ENCODE measurements at regions not wholly inside any gene's neighbourhood (a gene's known extent, or its start where the extent isn't known, plus 50 kb on each side); places are given as distances from the start of the nearest gene placed in this dataset.

DNA sequence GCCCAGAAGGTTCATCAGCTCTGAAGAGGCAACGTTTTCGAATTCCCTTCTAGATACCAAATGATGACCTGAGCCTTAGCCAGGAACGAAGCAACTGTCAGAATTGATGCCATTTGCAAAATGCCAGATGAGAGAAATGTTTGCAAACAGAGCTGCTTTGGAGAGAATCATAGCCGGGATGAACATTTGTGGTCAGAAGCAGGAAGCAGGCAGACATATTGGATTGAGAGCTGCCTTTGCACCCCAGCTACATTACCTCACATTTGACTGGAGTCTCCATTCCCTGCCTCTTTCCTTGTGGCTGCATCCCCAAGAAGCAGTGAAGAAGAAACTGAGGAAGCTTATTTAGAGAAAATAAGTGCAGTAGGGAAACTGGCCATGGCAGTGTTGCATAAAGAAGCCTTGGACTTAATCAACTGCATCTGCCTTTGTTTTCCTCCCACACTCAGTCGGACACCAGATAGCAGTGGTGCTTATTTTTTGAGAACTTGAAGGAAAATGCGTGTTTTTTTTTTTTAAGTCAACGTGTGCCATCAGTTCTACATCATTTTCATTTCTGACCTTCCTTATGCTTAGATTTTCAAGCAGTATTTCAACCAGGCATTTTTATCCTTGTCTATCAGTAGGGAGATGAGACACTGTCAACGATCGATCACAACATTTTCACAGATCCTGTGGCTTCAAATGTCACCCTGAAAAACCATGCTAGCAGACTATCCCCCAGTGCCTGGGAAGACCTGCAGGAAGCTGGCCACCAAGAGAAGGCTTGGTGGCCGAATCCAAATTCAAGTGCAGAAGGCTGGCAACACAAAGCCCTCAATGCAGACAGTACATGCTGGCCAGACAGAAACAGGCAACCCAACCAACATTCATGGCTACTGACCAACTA is 541.2 kb upstream of the JARID2 start:
- TF ChIP-seq, protein P1, sequence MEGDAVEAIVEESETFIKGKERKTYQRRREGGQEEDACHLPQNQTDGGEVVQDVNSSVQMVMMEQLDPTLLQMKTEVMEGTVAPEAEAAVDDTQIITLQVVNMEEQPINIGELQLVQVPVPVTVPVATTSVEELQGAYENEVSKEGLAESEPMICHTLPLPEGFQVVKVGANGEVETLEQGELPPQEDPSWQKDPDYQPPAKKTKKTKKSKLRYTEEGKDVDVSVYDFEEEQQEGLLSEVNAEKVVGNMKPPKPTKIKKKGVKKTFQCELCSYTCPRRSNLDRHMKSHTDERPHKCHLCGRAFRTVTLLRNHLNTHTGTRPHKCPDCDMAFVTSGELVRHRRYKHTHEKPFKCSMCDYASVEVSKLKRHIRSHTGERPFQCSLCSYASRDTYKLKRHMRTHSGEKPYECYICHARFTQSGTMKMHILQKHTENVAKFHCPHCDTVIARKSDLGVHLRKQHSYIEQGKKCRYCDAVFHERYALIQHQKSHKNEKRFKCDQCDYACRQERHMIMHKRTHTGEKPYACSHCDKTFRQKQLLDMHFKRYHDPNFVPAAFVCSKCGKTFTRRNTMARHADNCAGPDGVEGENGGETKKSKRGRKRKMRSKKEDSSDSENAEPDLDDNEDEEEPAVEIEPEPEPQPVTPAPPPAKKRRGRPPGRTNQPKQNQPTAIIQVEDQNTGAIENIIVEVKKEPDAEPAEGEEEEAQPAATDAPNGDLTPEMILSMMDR (IDR thresholded peaks at IDR 0.05): no peak

GRCh38 chr6:14705841-14706377 is 540.0 kb upstream of the JARID2 start:
- TF ChIP-seq, protein P1 (IDR thresholded peaks at IDR 0.05): no peak

- TF ChIP-seq, protein P1 (IDR thresholded peaks at IDR 0.05): no peak
These were observed 539.4 kb upstream of the JARID2 start for GRCh38 chr6:14706378-14706929.

DNA sequence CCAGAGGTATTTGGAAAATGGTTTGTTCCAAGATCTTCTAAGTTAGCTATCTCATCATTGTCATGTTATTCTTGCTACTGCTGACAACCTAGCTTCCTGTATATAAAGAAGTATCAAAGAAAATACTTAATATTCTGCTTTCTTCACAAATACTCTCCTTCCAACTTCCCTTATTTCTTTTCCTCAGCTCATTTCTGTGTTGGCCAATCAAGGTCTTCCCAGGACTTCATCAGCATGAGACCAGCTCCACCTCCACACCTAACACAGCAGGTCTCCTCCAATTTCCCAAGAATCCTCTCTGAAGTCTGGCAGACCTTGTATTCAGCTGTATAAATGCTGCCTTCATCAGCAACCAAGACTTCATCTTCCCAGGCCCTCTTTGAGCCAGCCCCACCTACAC is 538.6 kb upstream of the JARID2 start:
- TF ChIP-seq, protein P1 (IDR thresholded peaks at IDR 0.05): no peak

GRCh38 chr6:14707971-14708465 is 537.9 kb upstream of the JARID2 start:
- TF ChIP-seq, protein P1 (IDR thresholded peaks at IDR 0.05): no peak

- TF ChIP-seq, protein P1 (IDR thresholded peaks at IDR 0.05): no peak
These were observed 536.7 kb upstream of the JARID2 start for GRCh38 chr6:14709066-14709670.

- TF ChIP-seq, protein P1 (IDR thresholded peaks at IDR 0.05): no peak
These were observed 536.0 kb upstream of the JARID2 start for GRCh38 chr6:14709900-14710299.
